MCF 10A (cell line): ENCODE measurements at regions not wholly inside any gene's neighbourhood (a gene's known extent, or its start where the extent isn't known, plus 50 kb on each side); places are given as distances from the start of the nearest gene placed in this dataset.

Experiments
- BruUV-seq: library from RNA; stranded (reverse); fragments of 400-500 nt; replicated peaks from 2 replicates; lab custom pipeline; 2021; lab: Mats Ljungman, UMichigan
- CTCF ChIA-PET: fragments of 300-600 bp; sonication (Branson Sonifier 250); formaldehyde crosslinking; extraction: SDS; loops from one replicate; lab custom pipeline; 2021; ENCODE audit warnings: antibody characterized with exemption, inconsistent platforms; lab: Yijun Ruan, JAX
- POLR2A ChIA-PET: fragments of 300-600, 350-650 bp; sonication (Branson Sonifier 250); formaldehyde crosslinking; extraction: SDS; loops from one replicate; lab custom pipeline; 2020; ENCODE audit warnings: antibody characterized with exemption, inconsistent platforms; lab: Yijun Ruan, JAX
- DNase-seq: peaks from one replicate; pipeline ENCODE4 v3.0.0-alpha.2; 2018; ENCODE audit not compliant: unreplicated experiment
- H3K27ac Mint-ChIP-seq: one replicate; pipeline ENCODE4 v1.8.0; 2022; ENCODE audit warnings: mild to moderate bottlenecking, low read depth, mixed read lengths; ENCODE audit not compliant: unreplicated experiment
- H3K27me3 Mint-ChIP-seq: one replicate; pipeline ENCODE4 v1.8.0; 2022; ENCODE audit warnings: mixed read lengths; ENCODE audit not compliant: insufficient read depth, unreplicated experiment
- H3K36me3 Mint-ChIP-seq: one replicate; pipeline ENCODE4 v1.8.0; 2022; ENCODE audit warnings: mild to moderate bottlenecking, moderate library complexity, mixed read lengths; ENCODE audit not compliant: insufficient read depth, unreplicated experiment
- H3K4me1 Mint-ChIP-seq: one replicate; pipeline ENCODE4 v1.8.0; 2022; ENCODE audit warnings: mixed read lengths; ENCODE audit not compliant: insufficient read depth, unreplicated experiment
- H3K4me3 Mint-ChIP-seq: one replicate; pipeline ENCODE4 v1.8.0; 2022; ENCODE audit warnings: mild to moderate bottlenecking, moderate library complexity, mixed read lengths; ENCODE audit not compliant: unreplicated experiment
- H3K9me3 Mint-ChIP-seq: one replicate; pipeline ENCODE4 v1.8.0; 2022; ENCODE audit warnings: mixed read lengths; ENCODE audit not compliant: unreplicated experiment
- intact Hi-C: fragments of 100-400 bp; cut with micrococcal nuclease; formaldehyde crosslinking; loops from 2 replicates; pipeline ENCODE4 v1.14.1; 2022
- TF ChIP-seq, protein P1 (sequence below): fragments of 200-600 bp; IDR thresholded peaks from one replicate; pipeline ENCODE4 v1.8.0; 2022; ENCODE audit warnings: antibody characterized with exemption, mild to moderate bottlenecking; ENCODE audit not compliant: unreplicated experiment

GRCh38 chr5:111997308-111997707 lies 240.3 kb upstream of the NREP start:
- DNase-seq, result peak; percentile 35
- Mint-ChIP-seq H3K9me3 (no peaks in the 10 kb centered on the region), H3K27ac (peak overlapping the region; percentile 54), H3K4me3 (no peak overlapping the region), H3K4me1 (peaks cover 28% of the 10 kb centered on the region), H3K27me3 (no peaks in the 10 kb centered on the region), H3K36me3 (no peaks in the 10 kb centered on the region)
- TF ChIP-seq, protein P1, sequence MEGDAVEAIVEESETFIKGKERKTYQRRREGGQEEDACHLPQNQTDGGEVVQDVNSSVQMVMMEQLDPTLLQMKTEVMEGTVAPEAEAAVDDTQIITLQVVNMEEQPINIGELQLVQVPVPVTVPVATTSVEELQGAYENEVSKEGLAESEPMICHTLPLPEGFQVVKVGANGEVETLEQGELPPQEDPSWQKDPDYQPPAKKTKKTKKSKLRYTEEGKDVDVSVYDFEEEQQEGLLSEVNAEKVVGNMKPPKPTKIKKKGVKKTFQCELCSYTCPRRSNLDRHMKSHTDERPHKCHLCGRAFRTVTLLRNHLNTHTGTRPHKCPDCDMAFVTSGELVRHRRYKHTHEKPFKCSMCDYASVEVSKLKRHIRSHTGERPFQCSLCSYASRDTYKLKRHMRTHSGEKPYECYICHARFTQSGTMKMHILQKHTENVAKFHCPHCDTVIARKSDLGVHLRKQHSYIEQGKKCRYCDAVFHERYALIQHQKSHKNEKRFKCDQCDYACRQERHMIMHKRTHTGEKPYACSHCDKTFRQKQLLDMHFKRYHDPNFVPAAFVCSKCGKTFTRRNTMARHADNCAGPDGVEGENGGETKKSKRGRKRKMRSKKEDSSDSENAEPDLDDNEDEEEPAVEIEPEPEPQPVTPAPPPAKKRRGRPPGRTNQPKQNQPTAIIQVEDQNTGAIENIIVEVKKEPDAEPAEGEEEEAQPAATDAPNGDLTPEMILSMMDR, result no peak
- intact Hi-C loops, result loop anchor here (5.0 to 10.0 kb wide), 2 partner anchors 145 to 243 kb away; partner anchors contain the start of gene NREP
- CTCF ChIA-PET, result no interaction called here
- no TSS peak for BruUV-seq
- POLR2A ChIA-PET, result interaction anchor here (0.6 to 1.4 kb wide), 3 partner anchors 8 to 167 kb away, joined by 3 to 4 read pairs (median 3); no protein-coding TSS in a partner anchor

GRCh38 chr5:111996574-111996973 lies 239.6 kb upstream of the NREP start:
- Mint-ChIP-seq H3K27ac (no peak overlapping the region), H3K36me3 (no peaks in the 10 kb centered on the region), H3K9me3 (no peaks in the 10 kb centered on the region), H3K27me3 (no peaks in the 10 kb centered on the region), H3K4me3 (no peak overlapping the region), H3K4me1 (peaks cover 28% of the 10 kb centered on the region)
- ChIA-PET POLR2A (no interaction called here), CTCF (interaction anchor here (0.7 kb wide), 1 partner anchor 102 kb away, joined by 3 read pairs; no protein-coding TSS in a partner anchor)
- DNase-seq, result no peak
- BruUV-seq, result no TSS peak
- TF ChIP-seq, protein P1, result no peak
- intact Hi-C loops, result loop anchor here (5.0 to 10.0 kb wide), 2 partner anchors 146 to 242 kb away; partner anchors contain the start of gene NREP

DNA sequence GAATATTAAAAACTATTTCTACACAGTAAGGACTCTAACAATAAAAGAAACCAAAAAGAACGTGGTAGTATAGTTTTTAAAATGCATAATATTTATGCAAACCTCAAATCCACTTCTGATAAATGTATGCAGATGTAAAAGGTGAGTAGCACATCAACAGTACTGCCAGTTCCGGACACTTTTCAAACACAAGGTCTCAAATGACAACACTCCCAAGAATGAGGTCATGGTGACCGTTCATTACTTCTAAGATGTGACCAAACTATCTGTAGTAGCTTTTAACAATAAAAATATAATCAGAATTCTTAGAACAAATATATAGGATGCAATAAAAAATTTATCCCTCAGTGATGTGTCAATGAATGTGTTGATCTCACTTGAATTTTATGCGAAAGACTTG lies 238.7 kb upstream of the NREP start:
- Mint-ChIP-seq H3K36me3 (no peaks in the 10 kb centered on the region), H3K4me3 (no peak overlapping the region), H3K27ac (no peak overlapping the region), H3K4me1 (peaks cover 28% of the 10 kb centered on the region), H3K9me3 (peaks cover 2% of the 10 kb centered on the region), H3K27me3 (no peaks in the 10 kb centered on the region)
- ChIA-PET POLR2A (no interaction called here), CTCF (interaction anchor here (0.5 kb wide), 1 partner anchor 702 kb away, joined by 3 read pairs; no protein-coding TSS in a partner anchor)
- TF ChIP-seq, protein P1, result no peak
- DNase-seq, result no peak
- no TSS peak for BruUV-seq
- intact Hi-C loops, result loop anchor here (5.0 to 10.0 kb wide), 2 partner anchors 147 to 241 kb away; partner anchors contain the start of gene NREP

DNA sequence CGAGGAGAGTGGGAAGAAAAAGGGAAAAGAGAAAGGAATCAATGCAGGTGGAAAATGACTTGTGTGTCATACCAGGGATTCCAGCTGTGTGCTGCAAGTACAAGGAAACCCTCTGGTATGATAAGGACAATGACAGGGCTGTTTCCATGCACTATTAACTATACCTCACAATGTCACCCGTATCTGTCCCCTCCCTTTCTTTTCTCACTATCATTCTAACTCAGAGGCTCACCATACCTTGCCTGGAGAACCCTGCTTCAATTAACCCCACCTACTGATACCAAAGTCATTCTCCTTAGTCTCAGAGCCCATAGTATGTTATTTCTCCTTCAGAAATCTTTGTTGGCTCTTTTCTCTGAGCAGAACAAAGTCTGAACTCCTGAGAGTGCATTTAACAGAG lies 236.2 kb upstream of the NREP start:
- DNase-seq, result no peak
- no peak overlapping the region for H3K4me3 Mint-ChIP-seq
- intact Hi-C loops, result loop anchor here (10.0 kb wide), 1 partner anchor 238 kb away; the partner anchor contains the start of gene NREP
- CTCF ChIA-PET, result no interaction called here
- peaks cover 15% of the 10 kb centered on the region for H3K9me3 Mint-ChIP-seq
- H3K27me3 Mint-ChIP-seq, result no peaks in the 10 kb centered on the region
- POLR2A ChIA-PET, result interaction anchor here (0.6 to 1.2 kb wide), 2 partner anchors 197 to 306 kb away, joined by 3 read pairs; no protein-coding TSS in a partner anchor
- TF ChIP-seq, protein P1, result no peak
- H3K4me1 Mint-ChIP-seq, result peaks cover 15% of the 10 kb centered on the region
- H3K36me3 Mint-ChIP-seq, result no peaks in the 10 kb centered on the region
- no peak overlapping the region for H3K27ac Mint-ChIP-seq
- no TSS peak for BruUV-seq
